NB4 (cell line): ENCODE measurements at regions not wholly inside any gene's neighbourhood (a gene's known extent, or its start where the extent isn't known, plus 50 kb on each side); places are given as distances from the start of the nearest gene placed in this dataset.

Experiments
- CTCF ChIP-seq: IDR thresholded peaks from one replicate; pipeline ENCODE4 v1.5.1; 2012; ENCODE audit warnings: low read depth, low read length
- MAX ChIP-seq: IDR thresholded peaks from 2 replicates; pipeline ENCODE4 v1.6.1; 2011; ENCODE audit warnings: low read depth, low read length
- POLR2A ChIP-seq: IDR thresholded peaks from 2 replicates; pipeline ENCODE4 v1.6.1; 2011; ENCODE audit warnings: mild to moderate bottlenecking; ENCODE audit not compliant: insufficient read length; ENCODE audit errors: extremely low read depth

GRCh38 chr6:166237617-166238016 lies 70.0 kb upstream of the TBXT start:
- TF ChIP-seq CTCF (no peak), POLR2A (no peak), MAX (no peak)
